GM21360 (cell line): ENCODE measurements at regions not wholly inside any gene's neighbourhood (a gene's known extent, or its start where the extent isn't known, plus 50 kb on each side); places are given as distances from the start of the nearest gene placed in this dataset.
A peak's percentile ranks its signal among the peaks of the same experiment; 100 is the strongest.

Experiments used
- ATAC-seq: cut with Tn5 transposase; IDR thresholded peaks from one replicate; pipeline ENCODE4 v1.9.1; 2021; ENCODE audit warnings: mild to moderate bottlenecking, moderate library complexity; ENCODE audit not compliant: unreplicated experiment

- ATAC-seq: peak; percentile 100
Measured at GRCh38 chr3:189041482-189042090, 130.2 kb upstream of the TPRG1 start.

GRCh38 chr3:189042832-189043231 is 128.9 kb upstream of the TPRG1 start:
- no peak for ATAC-seq

- no peak for ATAC-seq
Measured at GRCh38 chr3:189049458-189050236, 122.1 kb upstream of the TPRG1 start.

- no peak for ATAC-seq
Measured at GRCh38 chr3:189053322-189053721, 118.4 kb upstream of the TPRG1 start.

GRCh38 chr3:189056646-189057335 is 115.0 kb upstream of the TPRG1 start:
- no peak for ATAC-seq

GRCh38 chr3:189057369-189057768 is 114.4 kb upstream of the TPRG1 start:
- ATAC-seq: no peak

GRCh38 chr3:189058071-189058470 is 113.7 kb upstream of the TPRG1 start:
- no peak for ATAC-seq

GRCh38 chr3:189070965-189071364 is 100.8 kb upstream of the TPRG1 start:
- ATAC-seq: no peak

- no peak for ATAC-seq
Measured at GRCh38 chr3:189071446-189071845, 100.3 kb upstream of the TPRG1 start.

GRCh38 chr3:189076449-189076848 is 95.3 kb upstream of the TPRG1 start:
- ATAC-seq: no peak

- no peak for ATAC-seq
Measured at GRCh38 chr3:189080745-189081144, 91.0 kb upstream of the TPRG1 start.

- no peak for ATAC-seq
Measured at GRCh38 chr3:189082666-189083427, 88.9 kb upstream of the TPRG1 start.

GRCh38 chr3:189084620-189085019 is 87.2 kb upstream of the TPRG1 start:
- no peak for ATAC-seq

GRCh38 chr3:189092547-189092946 is 79.2 kb upstream of the TPRG1 start:
- no peak for ATAC-seq

GRCh38 chr3:189094539-189094938 is 77.2 kb upstream of the TPRG1 start:
- ATAC-seq: no peak

GRCh38 chr3:189096092-189096491 is 75.7 kb upstream of the TPRG1 start:
- ATAC-seq: no peak

- no peak for ATAC-seq
Measured at GRCh38 chr3:189099031-189099471, 72.7 kb upstream of the TPRG1 start.

- ATAC-seq: no peak
Measured at GRCh38 chr3:189099505-189100290, 72.1 kb upstream of the TPRG1 start.

- ATAC-seq: no peak
Measured at GRCh38 chr3:189100866-189101265, 70.9 kb upstream of the TPRG1 start.

GRCh38 chr3:189101594-189101993 is 70.2 kb upstream of the TPRG1 start:
- no peak for ATAC-seq
